B cell (primary cell): ENCODE measurements at regions not wholly inside any gene's neighbourhood (a gene's known extent, or its start where the extent isn't known, plus 50 kb on each side); places are given as distances from the start of the nearest gene placed in this dataset.

Experiments used
- ATAC-seq: fragments of 200-7000 bp; cut with Tn5 transposase; one replicate; pipeline ENCODE4 v1.10.0; 2021; ENCODE audit warnings: low read depth, mild to moderate bottlenecking, moderate number of reproducible peaks, moderate library complexity
- CTCF ChIA-PET: fragments of 350-600 bp; sonication (Branson Sonifier 250); formaldehyde crosslinking; loops from one replicate; lab custom pipeline; 2021; ENCODE audit warnings: antibody characterized with exemption, inconsistent platforms; lab: Charles Lee
- POLR2A ChIA-PET: fragments of 350-600 bp; sonication (Branson Sonifier 250); formaldehyde crosslinking; loops from one replicate; lab custom pipeline; 2021; ENCODE audit warnings: antibody characterized with exemption; lab: Charles Lee
- DNase-seq: peaks from one replicate; pipeline ENCODE4 v3.0.0; 2013
- H2AFZ ChIP-seq: 2 replicates; pipeline ENCODE4 v1.6.1; 2012; ENCODE audit warnings: mild to moderate bottlenecking, low read depth, low read length; ENCODE audit not compliant: insufficient read depth, poor library complexity, severe bottlenecking
- H3K27ac ChIP-seq, 2 donors: 1 replicate in 1 of 2; 2 replicates in 1 of 2; pipeline ENCODE4 v1.5.1; 2012 to 2013; ENCODE audit warnings: low read length in 2 of 2, mild to moderate bottlenecking in 2 of 2, moderate library complexity in 1 of 2
- H3K27me3 ChIP-seq, 4 experiments: fragments of 200-600 bp in 1 of 4; sonication (generic) in 1 of 4; replicated peaks in 1 of 4; 1 replicate in 2 of 4; 2 replicates in 2 of 4; pipeline versions ENCODE4 v1.6.1 to v1.7.0; 2013 to 2016; ENCODE audit warnings: low read length in 3 of 4, mild to moderate bottlenecking in 2 of 4, mixed read lengths in 1 of 4, moderate library complexity in 1 of 4; ENCODE audit not compliant: insufficient read depth in 4 of 4, control insufficient read depth in 3 of 4; ENCODE audit errors: control extremely low read depth in 1 of 4
- H3K36me3 ChIP-seq, 2 experiments: replicated peaks in 1 of 2; 1 replicate in 1 of 2; 2 replicates in 1 of 2; pipeline versions ENCODE4 v1.6.1 to v1.7.1; 2013; ENCODE audit warnings: low read length in 1 of 2; ENCODE audit not compliant: insufficient read depth in 2 of 2, control insufficient read depth in 1 of 2; ENCODE audit errors: control extremely low read depth in 1 of 2, extremely low read depth in 1 of 2
- H3K4me1 ChIP-seq, 2 donors: fragments of 200-600 bp in 1 of 2; sonication (generic) in 1 of 2; 1 replicate in 1 of 2; 2 replicates in 1 of 2; pipeline versions ENCODE4 v1.5.1 to v1.6.1; 2013 to 2017; ENCODE audit warnings: low read length in 2 of 2; ENCODE audit not compliant: control insufficient read depth in 2 of 2, insufficient read depth in 2 of 2
- H3K4me2 ChIP-seq: replicated peaks from 2 replicates; pipeline ENCODE3; 2012; ENCODE audit warnings: mild to moderate bottlenecking, low read depth, low read length; ENCODE audit not compliant: poor library complexity, severe bottlenecking
- H3K4me3 ChIP-seq, 5 experiments: fragments of 200-600 bp in 1 of 5; sonication (generic) in 1 of 5; 1 replicate in 3 of 5; 2 replicates in 2 of 5; pipeline versions ENCODE4 v1.5.1 to v1.7.0; 2011 to 2016; ENCODE audit warnings: low read length in 4 of 5, mild to moderate bottlenecking in 4 of 5, low read depth in 2 of 5, control low read depth in 1 of 5, moderate library complexity in 1 of 5; ENCODE audit not compliant: insufficient read depth in 1 of 5; ENCODE audit errors: control extremely low read depth in 1 of 5, extremely low read depth in 1 of 5
- H3K79me2 ChIP-seq: fragments of 200-600 bp; sonication (generic); one replicate; pipeline ENCODE4 v1.6.0; 2016; ENCODE audit warnings: low read length; ENCODE audit not compliant: control insufficient read depth, insufficient read depth
- H3K9ac ChIP-seq: fragments of 200-600 bp; sonication (generic); 2 replicates; pipeline ENCODE4 v1.6.1; 2017; ENCODE audit warnings: mild to moderate bottlenecking, low read length, moderate library complexity
- H3K9me3 ChIP-seq, 3 donors: one replicate each; pipeline versions ENCODE4 v1.6.1 to v1.7.1; 2013; ENCODE audit warnings: low read length in 2 of 3; ENCODE audit not compliant: control insufficient read depth in 2 of 3, insufficient read depth in 1 of 3; ENCODE audit errors: control extremely low read depth in 1 of 3
- H4K20me1 ChIP-seq: 2 replicates; pipeline ENCODE4 v1.6.0; 2012; ENCODE audit warnings: mild to moderate bottlenecking, low read length; ENCODE audit not compliant: insufficient read depth, control insufficient read depth, poor library complexity, severe bottlenecking
- H3K27ac Mint-ChIP-seq: one replicate; pipeline ENCODE4 v1.8.0; 2021; ENCODE audit warnings: mixed read lengths
- H3K27me3 Mint-ChIP-seq: one replicate; pipeline ENCODE4 v1.8.0; 2021; ENCODE audit warnings: mixed read lengths
- H3K4me1 Mint-ChIP-seq: one replicate; pipeline ENCODE4 v1.8.0; 2021; ENCODE audit warnings: mixed read lengths
- H3K4me3 Mint-ChIP-seq: one replicate; pipeline ENCODE4 v1.8.0; 2021; ENCODE audit warnings: mixed read lengths
- H3K9me3 Mint-ChIP-seq: one replicate; pipeline ENCODE4 v1.8.0; 2022; ENCODE audit warnings: mixed read lengths; ENCODE audit not compliant: insufficient read depth
- EZH2 ChIP-seq: IDR thresholded peaks from 2 replicates; pipeline ENCODE4 v1.6.1; 2012; ENCODE audit warnings: borderline replicate concordance, low read depth, mild to moderate bottlenecking, moderate library complexity, low read length; ENCODE audit not compliant: insufficient read depth, poor library complexity, severe bottlenecking
- WGBS: methylation state at CpG from one replicate; pipeline ENCODE4 v1.1.5; 2013; ENCODE audit warnings: missing lambda C conversion rate; ENCODE audit not compliant: insufficient coverage; 5-methylcytosine and 5-hydroxymethylcytosine counted together
- intact Hi-C: fragments of 100-400 bp; cut with micrococcal nuclease; formaldehyde crosslinking; loops from one replicate; pipeline ENCODE4 v1.10.0; 2022
- TF ChIP-seq, protein P1 (sequence below): fragments of 200-600 bp; IDR thresholded peaks from one replicate; pipeline ENCODE4 v1.8.0; 2022; ENCODE audit warnings: antibody characterized with exemption, mild to moderate bottlenecking

DNA sequence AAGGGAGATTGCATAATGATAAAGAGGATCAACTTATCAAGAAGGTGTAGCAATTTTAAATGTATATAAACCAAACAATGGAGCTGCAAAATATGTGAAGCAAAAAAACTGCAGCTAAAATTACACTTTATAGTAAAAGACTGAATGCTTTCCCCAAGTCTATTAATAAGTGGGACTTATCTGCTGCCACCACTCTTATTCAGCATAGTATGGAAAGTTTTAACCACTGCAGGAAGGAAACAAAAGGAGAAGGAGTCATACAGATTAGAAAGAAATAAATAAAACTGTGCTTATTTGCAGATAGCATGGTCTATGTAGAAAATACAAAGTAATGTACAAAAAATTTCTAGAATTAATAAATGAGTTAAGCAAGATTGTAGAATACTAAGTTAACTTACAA lies 94.1 kb upstream of the GK2 start:
- peaks cover 6% of the 10 kb centered on the region for H3K4me1 Mint-ChIP-seq
- Histone ChIP-seq H3K4me2 (no peak overlapping the region), H3K27ac (no peak overlapping the region), H3K36me3 (no peaks in the 10 kb centered on the region), H3K4me3 (no peak overlapping the region), H3K9me3 (no peaks in the 10 kb centered on the region), H3K27me3 (no peaks in the 10 kb centered on the region), H3K79me2 (no peaks in the 10 kb centered on the region), H3K4me1 (no peaks in the 10 kb centered on the region), H3K9ac (no peak overlapping the region), H4K20me1 (no peaks in the 10 kb centered on the region), H2AFZ (no peak overlapping the region)
- DNase-seq (no peak), ATAC-seq (no peak)
- ChIA-PET POLR2A (no interaction called here), CTCF (no interaction called here)
- H3K27ac Mint-ChIP-seq = no peak overlapping the region
- intact Hi-C loops = no loop called here
- H3K27me3 Mint-ChIP-seq = peaks cover 4% of the 10 kb centered on the region
- no peak overlapping the region for H3K4me3 Mint-ChIP-seq
- H3K9me3 Mint-ChIP-seq = no peaks in the 10 kb centered on the region
- TF ChIP-seq, protein P1, sequence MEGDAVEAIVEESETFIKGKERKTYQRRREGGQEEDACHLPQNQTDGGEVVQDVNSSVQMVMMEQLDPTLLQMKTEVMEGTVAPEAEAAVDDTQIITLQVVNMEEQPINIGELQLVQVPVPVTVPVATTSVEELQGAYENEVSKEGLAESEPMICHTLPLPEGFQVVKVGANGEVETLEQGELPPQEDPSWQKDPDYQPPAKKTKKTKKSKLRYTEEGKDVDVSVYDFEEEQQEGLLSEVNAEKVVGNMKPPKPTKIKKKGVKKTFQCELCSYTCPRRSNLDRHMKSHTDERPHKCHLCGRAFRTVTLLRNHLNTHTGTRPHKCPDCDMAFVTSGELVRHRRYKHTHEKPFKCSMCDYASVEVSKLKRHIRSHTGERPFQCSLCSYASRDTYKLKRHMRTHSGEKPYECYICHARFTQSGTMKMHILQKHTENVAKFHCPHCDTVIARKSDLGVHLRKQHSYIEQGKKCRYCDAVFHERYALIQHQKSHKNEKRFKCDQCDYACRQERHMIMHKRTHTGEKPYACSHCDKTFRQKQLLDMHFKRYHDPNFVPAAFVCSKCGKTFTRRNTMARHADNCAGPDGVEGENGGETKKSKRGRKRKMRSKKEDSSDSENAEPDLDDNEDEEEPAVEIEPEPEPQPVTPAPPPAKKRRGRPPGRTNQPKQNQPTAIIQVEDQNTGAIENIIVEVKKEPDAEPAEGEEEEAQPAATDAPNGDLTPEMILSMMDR = no peak
- no peak for TF ChIP-seq EZH2

DNA sequence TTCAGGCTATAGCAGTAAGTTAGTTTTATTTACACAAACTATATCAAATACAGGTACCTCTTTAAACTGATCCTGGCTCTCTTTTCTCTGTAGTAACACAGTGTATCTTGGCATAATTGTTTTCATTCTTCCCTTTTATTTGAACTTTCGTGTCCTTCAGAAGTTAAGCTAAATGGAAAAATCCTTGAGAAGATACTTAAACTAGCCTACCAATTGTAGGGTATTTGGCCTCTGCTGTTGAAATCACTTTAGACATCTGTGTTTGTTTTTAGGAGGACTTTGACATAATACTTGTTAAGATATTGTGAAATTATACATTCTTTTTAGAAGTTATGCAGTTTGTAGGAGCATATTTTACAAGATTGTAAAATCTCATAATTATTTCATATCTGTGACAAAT lies 90.3 kb upstream of the GK2 start:
- no peak for ATAC-seq
- Histone ChIP-seq H3K4me3 (no peak overlapping the region), H3K36me3 (no peaks in the 10 kb centered on the region), H3K27ac (no peak overlapping the region), H3K79me2 (no peaks in the 10 kb centered on the region), H4K20me1 (no peaks in the 10 kb centered on the region), H3K4me2 (no peak overlapping the region), H2AFZ (no peak overlapping the region), H3K9me3 (no peaks in the 10 kb centered on the region), H3K27me3 (no peaks in the 10 kb centered on the region), H3K4me1 (no peaks in the 10 kb centered on the region), H3K9ac (no peak overlapping the region)
- Mint-ChIP-seq H3K4me3 (no peak overlapping the region), H3K27me3 (peaks cover 5% of the 10 kb centered on the region), H3K4me1 (no peaks in the 10 kb centered on the region), H3K27ac (no peak overlapping the region), H3K9me3 (no peaks in the 10 kb centered on the region)
- CTCF ChIA-PET = no interaction called here
- POLR2A ChIA-PET = no interaction called here
- no peak for TF ChIP-seq EZH2
- TF ChIP-seq, protein P1 = no peak
- no CpG with 5 or more reads among the region's 1 CpG for WGBS
- intact Hi-C loops = no loop called here
- DNase-seq = no peak
